Mucosa of gallbladder (tissue), 1 donor: ENCODE measurements at regions not wholly inside any gene's neighbourhood (a gene's known extent, or its start where the extent isn't known, plus 50 kb on each side); places are given as distances from the start of the nearest gene placed in this dataset.

Source experiments
- DNase-seq: peaks from one replicate; pipeline ENCODE4 v3.0.0-alpha.2; 2020; ENCODE audit warnings: low spot score
- donor health status: DM: no; HTN: no; CAD: no.

GRCh38 chr4:19631814-19632213 is 619.9 kb upstream of the SLIT2 start:
- DNase-seq: no peak

- no peak for DNase-seq
Observed at GRCh38 chr4:19623866-19624265, 627.8 kb upstream of the SLIT2 start.

GRCh38 chr4:19615086-19615689 is 636.5 kb upstream of the SLIT2 start:
- no peak for DNase-seq

- DNase-seq: no peak
Observed at GRCh38 chr4:19614171-19614570, 637.5 kb upstream of the SLIT2 start.

GRCh38 chr4:19596342-19596741 is 655.4 kb upstream of the SLIT2 start:
- no peak for DNase-seq

- DNase-seq: no peak
Observed at GRCh38 chr4:19592391-19592790, 659.3 kb upstream of the SLIT2 start.

GRCh38 chr4:19583827-19584569 is 667.7 kb upstream of the SLIT2 start:
- DNase-seq: no peak

- DNase-seq: no peak
Observed at GRCh38 chr4:19580095-19580494, 671.6 kb upstream of the SLIT2 start.

- no peak for DNase-seq
Observed at GRCh38 chr4:19579608-19580007, 672.1 kb upstream of the SLIT2 start.

- no peak for DNase-seq
Observed at GRCh38 chr4:19577097-19577496, 674.6 kb upstream of the SLIT2 start.

GRCh38 chr4:19575924-19576323 is 675.8 kb upstream of the SLIT2 start:
- DNase-seq: no peak

- DNase-seq: no peak
Observed at GRCh38 chr4:19566041-19566440, 685.7 kb upstream of the SLIT2 start.

GRCh38 chr4:19562456-19562855 is 689.2 kb upstream of the SLIT2 start:
- DNase-seq: no peak

GRCh38 chr4:19557161-19557560 is 694.5 kb upstream of the SLIT2 start:
- no peak for DNase-seq

GRCh38 chr4:19556276-19556675 is 695.4 kb upstream of the SLIT2 start:
- DNase-seq: peak; percentile 48

- no peak for DNase-seq
Observed at GRCh38 chr4:19547463-19547862, 704.2 kb upstream of the SLIT2 start.

- DNase-seq: no peak
Observed at GRCh38 chr4:19544446-19545125, 707.1 kb upstream of the SLIT2 start.

GRCh38 chr4:19540859-19541540 is 710.7 kb upstream of the SLIT2 start:
- DNase-seq: no peak

- no peak for DNase-seq
Observed at GRCh38 chr4:19539201-19539600, 712.5 kb upstream of the SLIT2 start.

- DNase-seq: no peak
Observed at GRCh38 chr4:19534159-19534558, 717.5 kb upstream of the SLIT2 start.

GRCh38 chr4:19531906-19532848 is 719.5 kb upstream of the SLIT2 start:
- DNase-seq: no peak
